Stimulated activated CD4-positive, alpha-beta T cell treated with anti-CD3 and anti-CD28 coated beads, Interleukin-1b, Interleukin-23, amount 100 ng/mL, for 48 hours (primary cell): ENCODE measurements at regions not wholly inside any gene's neighbourhood (a gene's known extent, or its start where the extent isn't known, plus 50 kb on each side); places are given as distances from the start of the nearest gene placed in this dataset.
A peak's percentile ranks its signal among the peaks of the same experiment; 100 is the strongest.

Source experiments
- DNase-seq: peaks from one replicate; pipeline ENCODE4 v3.0.0-alpha.2; 2020

- DNase-seq = no peak
Measured at GRCh38 chr1:227449741-227450441, 113.5 kb upstream of the ZNF678 start.

GRCh38 chr1:227449051-227449450, 114.3 kb upstream of the ZNF678 start:
- peak; percentile 16 for DNase-seq

DNA sequence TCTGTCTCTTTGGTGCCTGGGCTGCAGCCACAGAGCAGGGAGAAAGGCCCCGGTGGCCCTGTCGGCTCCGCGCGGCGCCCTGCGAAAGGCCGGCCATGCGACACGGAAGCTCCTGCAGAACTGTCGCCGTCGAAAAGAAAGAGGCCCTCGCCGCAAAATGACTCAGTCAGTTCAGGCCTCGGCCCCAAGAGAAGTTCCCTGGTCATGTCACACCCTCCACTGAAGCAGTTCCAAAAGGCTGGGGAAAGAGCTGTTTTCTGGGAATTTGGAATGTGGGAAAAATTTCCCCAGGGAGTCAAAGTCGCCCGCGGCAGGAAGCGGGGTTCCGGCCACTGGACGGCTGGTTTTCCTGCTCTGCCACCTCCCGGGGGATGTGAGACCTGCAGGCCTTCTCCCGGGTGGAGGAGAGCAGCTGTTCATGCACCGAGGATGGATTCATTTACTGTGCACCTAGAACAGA, 115.8 kb upstream of the ZNF678 start:
- DNase-seq = no peak

GRCh38 chr1:227445746-227446145, 117.6 kb upstream of the ZNF678 start:
- no peak for DNase-seq

- no peak for DNase-seq
Measured at GRCh38 chr1:227445092-227445674, 118.2 kb upstream of the ZNF678 start.

GRCh38 chr1:227440182-227440581, 121.9 kb upstream of the CDC42BPA start:
- no peak for DNase-seq

DNA sequence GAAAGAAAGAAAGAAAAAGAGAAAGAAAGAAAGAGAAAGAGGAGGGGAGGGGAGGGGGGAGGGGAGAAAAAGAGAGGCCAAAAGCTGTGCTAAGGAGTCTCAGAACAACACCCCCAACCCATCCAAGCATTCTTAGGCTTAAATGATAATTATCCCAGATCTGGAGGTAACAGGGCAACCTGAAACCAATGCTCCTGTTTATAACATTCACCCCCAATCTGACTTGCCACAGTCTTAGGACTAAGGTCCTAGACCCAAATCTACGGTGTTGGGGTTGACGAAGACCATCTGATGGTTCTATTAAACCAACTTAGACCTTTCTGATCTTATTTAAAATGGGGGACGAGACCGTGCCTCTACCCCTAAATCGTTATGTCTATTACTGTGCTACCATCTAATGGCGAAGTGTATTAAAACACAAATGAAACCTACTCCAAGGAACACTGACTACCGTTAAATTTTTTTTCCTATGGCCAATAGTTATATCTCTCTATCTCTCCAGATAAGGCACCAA, 119.3 kb upstream of the CDC42BPA start:
- DNase-seq = no peak

DNA sequence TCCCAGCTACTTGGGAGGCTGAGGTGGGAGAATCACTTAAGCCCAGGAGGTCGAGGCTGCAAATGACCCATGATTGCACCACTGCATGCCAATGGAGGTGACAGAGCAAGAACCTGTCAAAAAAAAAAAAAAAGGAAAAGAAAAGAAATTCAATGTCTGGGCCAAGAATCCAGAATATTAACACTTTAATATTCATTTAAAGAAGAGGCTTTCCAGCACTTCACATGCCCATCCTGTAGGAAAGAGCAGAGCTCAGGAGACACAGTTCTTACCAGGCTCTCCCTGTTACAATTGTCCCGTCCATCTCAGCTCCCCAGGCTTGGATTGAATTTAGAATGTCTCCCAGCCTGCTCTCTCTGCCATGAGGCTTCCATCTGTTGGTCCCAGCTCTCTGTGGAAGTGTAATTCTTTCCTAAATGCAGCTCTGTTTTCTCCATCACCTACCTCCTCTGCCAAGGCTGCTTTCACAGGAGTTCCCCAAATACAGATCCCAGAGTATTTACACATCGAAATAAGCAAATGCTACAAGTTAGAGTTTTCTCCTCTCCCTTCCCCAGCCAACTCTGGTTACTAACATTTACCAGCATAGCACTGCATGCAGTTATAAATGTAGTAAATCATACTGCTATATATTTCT, 116.6 kb upstream of the CDC42BPA start:
- DNase-seq = no peak

GRCh38 chr1:227433663-227434341, 115.5 kb upstream of the CDC42BPA start:
- DNase-seq = no peak

GRCh38 chr1:227432981-227433380, 114.7 kb upstream of the CDC42BPA start:
- DNase-seq = no peak

GRCh38 chr1:227432181-227432535, 113.9 kb upstream of the CDC42BPA start:
- DNase-seq = no peak

GRCh38 chr1:227429447-227430359, 111.4 kb upstream of the CDC42BPA start:
- no peak for DNase-seq

GRCh38 chr1:227428803-227429202, 110.5 kb upstream of the CDC42BPA start:
- DNase-seq = no peak

DNA sequence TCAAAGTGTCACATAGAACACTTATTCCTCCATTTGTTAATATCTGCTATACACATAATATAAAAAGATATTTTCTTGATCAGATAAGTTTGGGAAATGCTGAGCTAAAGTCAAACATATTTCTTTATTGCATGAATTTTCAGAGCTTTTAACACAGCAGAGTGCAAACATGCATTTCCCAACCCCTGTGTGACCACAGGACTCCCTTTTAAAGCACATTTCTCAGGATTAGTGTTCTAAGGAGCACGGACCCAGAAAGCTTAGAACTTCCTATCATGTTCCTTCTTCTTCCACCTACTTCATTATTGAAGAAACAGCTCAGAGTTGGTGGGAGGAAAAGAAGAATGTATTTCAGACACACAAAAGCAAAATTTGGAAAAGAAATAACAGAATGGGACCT, 109.1 kb upstream of the CDC42BPA start:
- DNase-seq = no peak

GRCh38 chr1:227424953-227425352, 106.7 kb upstream of the CDC42BPA start:
- DNase-seq = no peak

DNA sequence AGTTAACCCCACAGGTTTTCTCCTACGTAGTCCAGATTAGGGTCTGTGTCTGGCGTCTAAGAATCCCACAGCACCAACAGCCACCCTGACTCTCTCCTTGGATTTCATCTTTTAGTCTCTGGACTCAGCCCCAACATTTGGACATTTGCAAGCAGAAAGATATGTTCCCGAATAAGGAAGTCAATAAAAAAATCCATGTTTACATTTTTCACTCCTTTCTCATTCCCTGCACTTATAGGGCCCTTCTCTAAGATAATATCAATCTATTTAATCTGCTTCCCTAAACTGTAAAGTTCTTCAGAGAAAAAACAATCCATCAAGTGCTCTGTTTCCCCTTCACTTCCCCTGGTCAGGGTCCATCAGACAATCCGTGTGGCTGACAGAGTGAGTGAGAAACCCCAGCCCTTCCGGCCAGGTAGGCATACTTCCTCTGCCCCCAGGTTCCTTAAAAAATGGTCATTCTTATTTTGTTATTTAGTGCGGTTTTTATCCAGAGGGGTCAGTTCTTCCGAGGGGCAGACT, 105.9 kb upstream of the CDC42BPA start:
- no peak for DNase-seq

DNA sequence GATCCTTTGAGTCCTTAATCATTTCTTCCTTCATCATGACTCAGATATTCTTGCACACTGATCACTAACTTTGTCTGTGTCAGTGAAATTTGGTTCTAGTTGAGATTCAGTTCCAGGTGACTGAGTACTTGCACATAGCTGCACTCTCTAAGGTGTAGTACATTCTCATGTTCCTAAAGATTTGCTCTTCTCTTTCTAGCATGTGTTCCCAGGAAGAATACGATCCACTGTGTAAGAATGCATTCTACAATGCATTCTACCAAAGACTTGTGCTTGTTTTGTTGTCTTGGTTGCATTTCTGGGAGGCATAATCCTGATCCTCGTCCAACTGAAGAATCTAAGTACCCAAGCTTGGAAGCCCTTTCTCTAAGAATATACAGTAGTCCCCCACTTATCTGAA, 104.3 kb upstream of the CDC42BPA start:
- DNase-seq = no peak

- no peak for DNase-seq
Measured at GRCh38 chr1:227420147-227420546, 101.9 kb upstream of the CDC42BPA start.

- no peak for DNase-seq
Measured at GRCh38 chr1:227417756-227418480, 99.6 kb upstream of the CDC42BPA start.

DNA sequence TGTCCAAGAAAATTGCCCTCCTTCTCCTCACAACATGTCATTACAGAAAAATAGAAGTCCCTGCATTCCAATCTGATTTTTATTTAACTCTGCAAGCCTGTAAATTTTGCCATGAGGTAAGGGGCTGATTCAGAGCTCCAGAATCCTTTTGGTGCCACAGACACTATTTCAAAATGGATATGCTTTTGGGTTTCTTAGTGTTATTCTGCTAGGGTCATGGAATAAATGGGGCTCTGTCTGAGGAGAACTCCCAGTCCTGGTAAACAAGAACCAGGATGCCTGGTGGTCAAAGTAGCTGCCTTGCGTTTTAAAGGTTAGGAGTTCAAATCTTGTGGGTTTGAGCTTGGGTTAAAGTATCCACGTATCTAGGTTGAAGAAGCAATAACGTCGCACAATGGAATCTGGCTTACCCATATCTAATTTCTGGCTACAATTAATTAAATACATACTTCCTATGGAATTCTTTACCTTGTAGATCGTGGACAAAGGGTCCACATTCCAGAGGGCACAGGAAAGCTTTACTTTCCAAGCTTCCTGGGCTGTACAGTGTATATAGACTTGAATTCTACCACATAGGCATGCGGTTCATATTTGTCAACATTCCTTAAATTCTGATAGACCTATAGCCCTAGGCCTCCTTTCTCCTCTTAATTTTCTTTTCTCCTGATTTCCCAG, 98.0 kb upstream of the CDC42BPA start:
- no peak for DNase-seq
